Activated naive CD8-positive, alpha-beta T cell treated with anti-CD3 and anti-CD28 coated beads, Interleukin-2, amount 50 U/mL, for 24 hours (primary cell): ENCODE measurements at regions not wholly inside any gene's neighbourhood (a gene's known extent, or its start where the extent isn't known, plus 50 kb on each side); places are given as distances from the start of the nearest gene placed in this dataset.

Experiments used
- ATAC-seq: fragments of 150-1000 bp; cut with Tn5 transposase; one replicate; pipeline ENCODE4 v1.10.0; 2021
- DNase-seq: peaks from one replicate; pipeline ENCODE4 v3.0.0; 2021
- H3K27ac Mint-ChIP-seq: one replicate; pipeline ENCODE4 v1.8.0; 2021; ENCODE audit warnings: mild to moderate bottlenecking, mixed read lengths
- H3K27me3 Mint-ChIP-seq: one replicate; pipeline ENCODE4 v1.8.0; 2021; ENCODE audit warnings: mixed read lengths
- H3K36me3 Mint-ChIP-seq: one replicate; pipeline ENCODE4 v1.8.0; 2021; ENCODE audit warnings: low read depth, mixed read lengths
- H3K4me1 Mint-ChIP-seq: one replicate; pipeline ENCODE4 v1.8.0; 2021; ENCODE audit warnings: mixed read lengths
- H3K4me3 Mint-ChIP-seq: one replicate; pipeline ENCODE4 v1.8.0; 2021; ENCODE audit warnings: mild to moderate bottlenecking, moderate library complexity, mixed read lengths
- H3K9me3 Mint-ChIP-seq: one replicate; pipeline ENCODE4 v1.8.0; 2021; ENCODE audit warnings: mixed read lengths

DNA sequence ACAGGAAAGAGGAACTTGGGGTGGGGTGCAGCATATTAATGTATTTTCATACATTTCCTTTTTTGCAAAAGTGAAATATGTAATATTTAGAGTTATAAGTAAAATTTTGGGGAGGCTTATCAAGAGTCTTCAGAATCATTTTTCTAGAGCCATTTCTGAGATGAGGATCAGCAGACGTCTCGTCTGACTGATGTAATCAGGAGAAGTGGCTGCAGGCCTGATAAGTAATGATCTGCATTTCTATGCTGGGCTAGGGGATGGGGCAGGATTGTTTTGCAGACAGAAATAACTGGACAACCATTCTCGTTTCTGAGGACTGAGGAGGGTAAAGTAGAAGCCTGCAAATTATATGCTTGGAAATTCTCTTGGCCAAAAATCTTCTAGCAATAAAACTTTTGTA is 89.2 kb upstream of the ARGLU1 start:
- Mint-ChIP-seq H3K27ac (no peak overlapping the region), H3K4me3 (no peak overlapping the region), H3K9me3 (no peaks in the 10 kb centered on the region), H3K36me3 (no peaks in the 10 kb centered on the region), H3K4me1 (no peaks in the 10 kb centered on the region), H3K27me3 (peaks cover 2% of the 10 kb centered on the region)
- ATAC-seq (no peak), DNase-seq (no peak)

DNA sequence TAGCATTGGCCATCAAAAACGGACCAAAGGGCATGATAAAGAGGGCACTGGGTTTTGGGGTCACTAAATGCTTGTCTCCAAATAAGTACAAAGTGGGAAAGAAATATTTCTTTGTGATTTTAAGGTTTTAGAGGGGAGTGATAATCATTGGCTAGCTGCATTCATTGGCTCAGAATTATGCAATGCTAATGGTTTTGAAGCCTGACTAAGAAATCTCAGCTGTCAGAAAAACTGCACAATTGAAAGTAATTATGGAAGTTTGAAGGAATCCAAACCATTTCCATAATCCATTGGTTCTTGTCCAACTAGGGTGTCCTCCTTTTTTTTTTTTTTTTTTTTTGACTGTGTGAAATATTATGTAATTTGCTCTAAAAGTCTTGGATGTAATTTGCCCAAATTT is 88.2 kb upstream of the ARGLU1 start:
- H3K36me3 Mint-ChIP-seq = no peaks in the 10 kb centered on the region
- no peak overlapping the region for H3K4me3 Mint-ChIP-seq
- no peaks in the 10 kb centered on the region for H3K9me3 Mint-ChIP-seq
- ATAC-seq = no peak
- peaks cover 2% of the 10 kb centered on the region for H3K27me3 Mint-ChIP-seq
- no peak overlapping the region for H3K27ac Mint-ChIP-seq
- no peak for DNase-seq
- no peaks in the 10 kb centered on the region for H3K4me1 Mint-ChIP-seq

DNA sequence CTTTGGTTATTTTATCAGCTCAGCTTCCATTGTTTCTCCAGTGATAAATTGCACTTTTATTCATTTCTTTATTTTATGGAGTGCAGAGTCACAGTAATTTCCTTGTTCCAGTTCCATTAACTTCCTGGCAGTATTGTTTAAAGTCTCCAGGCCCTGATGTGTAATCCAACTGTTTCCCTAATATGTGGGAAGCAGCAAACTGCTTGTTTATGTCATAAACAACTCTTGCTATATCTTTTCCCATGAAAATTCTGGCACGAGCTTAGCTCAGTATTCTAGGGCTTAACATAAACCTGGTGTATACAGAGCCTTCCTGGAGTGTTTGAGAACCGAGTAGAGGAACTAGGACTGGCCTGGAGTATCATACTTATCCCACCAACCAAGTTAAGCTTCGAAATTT is 83.5 kb upstream of the ARGLU1 start:
- H3K9me3 Mint-ChIP-seq = no peaks in the 10 kb centered on the region
- ATAC-seq (no peak), DNase-seq (no peak)
- H3K4me1 Mint-ChIP-seq = no peaks in the 10 kb centered on the region
- H3K36me3 Mint-ChIP-seq = no peaks in the 10 kb centered on the region
- H3K27ac Mint-ChIP-seq = no peak overlapping the region
- H3K27me3 Mint-ChIP-seq = no peaks in the 10 kb centered on the region
- no peak overlapping the region for H3K4me3 Mint-ChIP-seq

DNA sequence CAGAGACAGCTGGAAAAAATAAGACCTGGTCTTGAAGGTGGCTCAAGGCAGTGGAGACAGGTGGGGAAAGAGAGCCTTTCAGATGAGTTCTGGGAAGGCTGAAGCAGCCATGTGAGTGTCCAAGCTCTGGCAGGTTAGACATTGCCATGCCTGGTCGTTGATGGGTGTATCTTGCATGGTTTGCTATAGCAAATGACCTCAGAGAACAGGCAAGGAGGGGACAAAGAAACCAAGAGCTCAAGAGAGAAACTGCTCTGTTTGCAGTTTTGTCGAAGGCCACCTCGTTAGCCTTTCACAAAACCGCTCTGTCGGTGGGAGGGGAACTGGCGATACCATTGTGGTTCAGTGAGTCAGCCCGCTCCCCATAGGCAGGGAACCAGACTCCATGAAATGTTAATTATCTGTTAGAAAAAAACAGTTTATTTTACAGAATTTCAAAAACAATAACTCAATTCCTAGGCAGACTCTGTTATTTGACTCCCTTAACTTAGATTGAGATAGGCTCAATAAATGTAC is 82.8 kb upstream of the ARGLU1 start:
- no peaks in the 10 kb centered on the region for H3K27me3 Mint-ChIP-seq
- H3K36me3 Mint-ChIP-seq = no peaks in the 10 kb centered on the region
- H3K9me3 Mint-ChIP-seq = no peaks in the 10 kb centered on the region
- no peak for ATAC-seq
- no peak overlapping the region for H3K27ac Mint-ChIP-seq
- no peaks in the 10 kb centered on the region for H3K4me1 Mint-ChIP-seq
- no peak for DNase-seq
- no peak overlapping the region for H3K4me3 Mint-ChIP-seq

GRCh38 chr13:106649495-106649894 is 81.6 kb upstream of the ARGLU1 start:
- no peak for ATAC-seq
- Mint-ChIP-seq H3K4me3 (no peak overlapping the region), H3K27me3 (no peaks in the 10 kb centered on the region), H3K36me3 (no peaks in the 10 kb centered on the region), H3K4me1 (no peaks in the 10 kb centered on the region), H3K27ac (no peak overlapping the region), H3K9me3 (no peaks in the 10 kb centered on the region)
- DNase-seq = no peak

- Mint-ChIP-seq H3K9me3 (no peaks in the 10 kb centered on the region), H3K27ac (no peak overlapping the region), H3K36me3 (no peaks in the 10 kb centered on the region), H3K4me1 (no peaks in the 10 kb centered on the region), H3K27me3 (peaks cover 4% of the 10 kb centered on the region), H3K4me3 (no peak overlapping the region)
- no peak for DNase-seq
- ATAC-seq = no peak
Measured at GRCh38 chr13:106640515-106640914, 72.6 kb upstream of the ARGLU1 start.

DNA sequence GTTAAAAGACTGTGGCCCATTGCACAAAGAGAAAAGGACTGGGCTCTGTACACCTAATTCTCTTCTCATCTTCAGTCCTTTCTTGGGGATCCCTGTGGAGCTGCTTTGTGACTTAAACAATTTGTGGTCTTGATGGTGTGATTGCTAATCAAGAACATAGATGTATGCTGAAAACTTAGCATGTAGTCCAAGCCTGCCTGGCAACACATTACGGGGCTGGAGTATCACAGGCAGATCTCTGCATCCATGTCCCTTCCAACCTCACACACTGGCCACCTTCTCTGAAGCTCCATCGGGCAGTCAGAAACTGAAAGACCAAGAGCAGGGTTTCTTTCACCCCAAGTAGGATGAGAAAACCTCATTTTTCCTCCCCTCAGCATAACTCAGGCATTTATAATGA is 69.6 kb upstream of the ARGLU1 start:
- peaks cover 4% of the 10 kb centered on the region for H3K27me3 Mint-ChIP-seq
- no peak overlapping the region for H3K4me3 Mint-ChIP-seq
- H3K36me3 Mint-ChIP-seq = no peaks in the 10 kb centered on the region
- no peaks in the 10 kb centered on the region for H3K4me1 Mint-ChIP-seq
- no peak overlapping the region for H3K27ac Mint-ChIP-seq
- ATAC-seq = no peak
- DNase-seq = no peak
- no peaks in the 10 kb centered on the region for H3K9me3 Mint-ChIP-seq

- Mint-ChIP-seq H3K36me3 (no peaks in the 10 kb centered on the region), H3K27me3 (peaks cover 4% of the 10 kb centered on the region), H3K27ac (no peak overlapping the region), H3K4me3 (no peak overlapping the region), H3K4me1 (no peaks in the 10 kb centered on the region), H3K9me3 (no peaks in the 10 kb centered on the region)
- ATAC-seq (no peak), DNase-seq (no peak)
Measured at GRCh38 chr13:106636492-106636891, 68.6 kb upstream of the ARGLU1 start.

DNA sequence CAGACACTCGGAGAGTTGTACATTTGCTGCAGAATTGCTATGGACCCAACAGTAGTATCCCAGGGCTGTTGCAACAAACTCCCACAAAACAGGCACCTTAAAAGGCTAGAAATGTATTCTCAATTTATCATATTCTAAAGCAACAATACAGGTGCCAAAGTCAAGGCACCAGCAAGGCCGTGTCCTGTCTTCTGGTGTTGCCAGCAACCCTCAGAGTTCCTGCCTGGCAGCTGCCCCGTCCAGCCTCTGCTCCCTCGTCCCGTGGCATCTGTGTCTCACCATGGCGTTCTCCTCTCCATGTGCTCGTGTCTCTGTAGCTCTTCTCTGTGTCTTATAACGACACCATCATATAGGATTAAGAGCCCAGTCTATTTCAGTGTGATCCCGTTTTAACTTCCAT is 67.7 kb upstream of the ARGLU1 start:
- Mint-ChIP-seq H3K36me3 (no peaks in the 10 kb centered on the region), H3K27ac (no peak overlapping the region), H3K4me1 (no peaks in the 10 kb centered on the region), H3K9me3 (no peaks in the 10 kb centered on the region), H3K4me3 (no peak overlapping the region), H3K27me3 (peaks cover 4% of the 10 kb centered on the region)
- no peak for ATAC-seq
- DNase-seq = no peak

DNA sequence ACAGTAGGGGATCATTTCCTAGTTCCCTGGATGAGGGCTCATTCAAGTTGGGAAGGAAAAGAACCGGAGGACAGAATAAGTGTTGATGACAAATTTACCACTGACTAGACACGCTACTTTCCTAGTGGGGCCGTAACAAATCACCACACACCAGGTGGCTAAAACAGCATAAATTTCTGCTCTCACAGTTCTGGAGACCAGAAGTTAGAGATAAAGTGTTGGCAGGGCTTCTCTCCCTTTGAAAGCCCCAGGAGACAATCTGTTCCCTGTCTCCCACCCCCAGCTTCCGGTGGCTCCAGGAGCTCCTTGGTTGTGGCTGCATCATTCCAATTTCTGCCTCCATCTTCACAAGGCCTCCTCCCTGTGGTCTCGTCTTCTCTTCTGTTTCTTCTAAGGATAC is 65.4 kb upstream of the ARGLU1 start:
- Mint-ChIP-seq H3K4me3 (no peak overlapping the region), H3K36me3 (no peaks in the 10 kb centered on the region)

GRCh38 chr13:106630650-106631049 is 62.7 kb upstream of the ARGLU1 start:
- no peaks in the 10 kb centered on the region for H3K36me3 Mint-ChIP-seq
- no peaks in the 10 kb centered on the region for H3K4me1 Mint-ChIP-seq
- peaks cover 20% of the 10 kb centered on the region for H3K27me3 Mint-ChIP-seq
- H3K9me3 Mint-ChIP-seq = no peaks in the 10 kb centered on the region
- DNase-seq (no peak), ATAC-seq (no peak)
- no peak overlapping the region for H3K27ac Mint-ChIP-seq
- no peak overlapping the region for H3K4me3 Mint-ChIP-seq

More for the DNA sequence above, 65.4 kb upstream of the ARGLU1 start:
- DNase-seq (no peak), ATAC-seq (no peak)
- no peak overlapping the region for H3K27ac Mint-ChIP-seq
- H3K27me3 Mint-ChIP-seq = peaks cover 8% of the 10 kb centered on the region
- H3K9me3 Mint-ChIP-seq = no peaks in the 10 kb centered on the region
- no peaks in the 10 kb centered on the region for H3K4me1 Mint-ChIP-seq

DNA sequence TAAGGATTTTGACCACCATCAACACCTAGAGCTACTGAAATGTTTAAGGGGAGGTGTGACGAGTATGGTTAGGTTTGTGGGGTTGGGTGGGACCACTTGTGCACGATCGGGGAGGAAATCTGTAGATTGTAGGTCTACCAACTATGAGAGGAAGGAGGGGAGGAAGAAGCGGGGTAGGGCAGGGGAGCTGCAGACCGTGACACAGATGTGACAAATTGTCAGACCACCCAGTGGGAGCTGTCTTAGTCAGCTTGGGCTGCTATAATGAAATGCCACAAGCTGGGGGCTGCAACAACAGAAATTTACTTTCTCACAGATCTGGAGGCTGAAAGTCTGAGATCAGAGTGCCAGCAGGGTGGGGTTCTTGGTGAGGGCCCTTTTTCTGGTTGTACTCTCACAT is 62.2 kb upstream of the ARGLU1 start:
- DNase-seq (no peak), ATAC-seq (no peak)
- Mint-ChIP-seq H3K9me3 (no peaks in the 10 kb centered on the region), H3K4me3 (no peak overlapping the region), H3K27me3 (peaks cover 20% of the 10 kb centered on the region), H3K27ac (no peak overlapping the region), H3K4me1 (no peaks in the 10 kb centered on the region), H3K36me3 (no peaks in the 10 kb centered on the region)

- H3K36me3 Mint-ChIP-seq = no peaks in the 10 kb centered on the region
- no peaks in the 10 kb centered on the region for H3K9me3 Mint-ChIP-seq
- H3K27ac Mint-ChIP-seq = no peak overlapping the region
- H3K27me3 Mint-ChIP-seq = peaks cover 22% of the 10 kb centered on the region
- no peaks in the 10 kb centered on the region for H3K4me1 Mint-ChIP-seq
- ATAC-seq = no peak
- DNase-seq = no peak
- no peak overlapping the region for H3K4me3 Mint-ChIP-seq
Measured at GRCh38 chr13:106628936-106629659, 61.2 kb upstream of the ARGLU1 start.

GRCh38 chr13:106626473-106626872 is 58.5 kb upstream of the ARGLU1 start:
- peaks cover 36% of the 10 kb centered on the region for H3K27me3 Mint-ChIP-seq
- H3K36me3 Mint-ChIP-seq = no peaks in the 10 kb centered on the region
- H3K4me3 Mint-ChIP-seq = no peak overlapping the region
- DNase-seq (no peak), ATAC-seq (no peak)
- H3K27ac Mint-ChIP-seq = no peak overlapping the region
- no peaks in the 10 kb centered on the region for H3K9me3 Mint-ChIP-seq
- H3K4me1 Mint-ChIP-seq = no peaks in the 10 kb centered on the region

GRCh38 chr13:106625578-106625977 is 57.6 kb upstream of the ARGLU1 start:
- no peaks in the 10 kb centered on the region for H3K4me1 Mint-ChIP-seq
- H3K27me3 Mint-ChIP-seq = peaks cover 43% of the 10 kb centered on the region

More at GRCh38 chr13:106625578-106625977, 57.6 kb upstream of the ARGLU1 start:
- no peaks in the 10 kb centered on the region for H3K9me3 Mint-ChIP-seq
- no peak overlapping the region for H3K27ac Mint-ChIP-seq
- no peaks in the 10 kb centered on the region for H3K36me3 Mint-ChIP-seq
- no peak overlapping the region for H3K4me3 Mint-ChIP-seq
- DNase-seq (no peak), ATAC-seq (no peak)
